K562 (cell line): ENCODE measurements at regions not wholly inside any gene's neighbourhood (a gene's known extent, or its start where the extent isn't known, plus 50 kb on each side); places are given as distances from the start of the nearest gene placed in this dataset.

Experiments
- ATAC-seq: fragments of 200-7000 bp; cut with Tn5 transposase; 3 replicates; pipeline ENCODE4 v1.9.1; 2020; ENCODE audit warnings: moderate library complexity
- BruUV-seq: library from RNA; stranded (reverse); fragments of 400-500 nt; replicated peaks from 2 replicates; lab custom pipeline; 2021; lab: Mats Ljungman, UMichigan
- CTCF ChIA-PET: fragments of 300-600 bp; formaldehyde crosslinking; extraction: SDS; loops from one replicate; lab custom pipeline; 2021; ENCODE audit warnings: low intra/inter-chr PET ratio; lab: Yijun Ruan, JAX
- POLR2A ChIA-PET: fragments of 300-600, 350-650 bp; sonication (Branson Sonifier 250); formaldehyde crosslinking; extraction: SDS; loops from one replicate; lab custom pipeline; 2021; ENCODE audit warnings: antibody characterized with exemption, inconsistent platforms; lab: Yijun Ruan, JAX
- DNase-seq, 4 experiments: peaks; one replicate each; pipeline versions ENCODE4 v3.0.0 to v3.0.0-alpha.2; 2011 to 2018; ENCODE audit warnings: low spot score in 3 of 4, mixed read lengths in 3 of 4; ENCODE audit errors: extremely low read depth in 1 of 4
- FAIRE-seq: peaks from 2 replicates; lab custom pipeline; 2011; peaks lifted over from hg19 to GRCh38; lab: Jason Lieb, UNC
- H2AFZ ChIP-seq: 2 replicates; pipeline ENCODE4 v1.6.0; 2011; ENCODE audit warnings: low read depth, low read length, control low read depth, inconsistent platforms
- H3K27ac ChIP-seq: fragments of 200-600 bp; 3 replicates; pipeline ENCODE4 v1.8.0; 2011; ENCODE audit warnings: low read depth, mild to moderate bottlenecking, control low read depth, inconsistent platforms, low read length, moderate library complexity, mixed read lengths; ENCODE audit errors: extremely low read depth
- H3K27me3 ChIP-seq, 2 experiments: fragments of 300-600 bp in 1 of 2; 2 replicates in 1 of 2; 3 replicates in 1 of 2; pipeline versions ENCODE4 v1.6.0 to v1.8.0; 2011; ENCODE audit warnings: inconsistent platforms in 2 of 2, low read length in 2 of 2, mild to moderate bottlenecking in 1 of 2, mixed read lengths in 1 of 2, moderate library complexity in 1 of 2; ENCODE audit not compliant: control insufficient read depth in 2 of 2, insufficient read depth in 2 of 2
- H3K36me3 ChIP-seq: fragments of 300-600 bp; 3 replicates; pipeline ENCODE4 v1.8.0; 2011; ENCODE audit warnings: mild to moderate bottlenecking, low read length, inconsistent platforms; ENCODE audit not compliant: control insufficient read depth, insufficient read depth
- H3K4me1 ChIP-seq, 2 experiments: fragments of 200-600 bp in 1 of 2; replicated peaks in 1 of 2; 2 replicates in 1 of 2; 3 replicates in 1 of 2; pipeline versions ENCODE4 v1.5.1 to v1.8.0; 2011; ENCODE audit warnings: inconsistent platforms in 2 of 2, low read length in 2 of 2, mild to moderate bottlenecking in 1 of 2, mixed read lengths in 1 of 2, moderate library complexity in 1 of 2; ENCODE audit not compliant: control insufficient read depth in 2 of 2, insufficient read depth in 2 of 2
- H3K4me2 ChIP-seq: 2 replicates; pipeline ENCODE4 v1.6.1; 2011; ENCODE audit warnings: low read length, control low read depth, inconsistent platforms, mixed read lengths; ENCODE audit not compliant: insufficient read depth
- H3K4me3 ChIP-seq: fragments of 200-600 bp; sonication (generic), shearing (Covaris generic); 2 replicates; pipeline ENCODE4 v1.5.1; 2016; ENCODE audit warnings: control low read depth, inconsistent platforms
- H3K79me2 ChIP-seq: fragments of 200-600 bp; 3 replicates; pipeline ENCODE4 v1.8.0; 2011; ENCODE audit warnings: low read length, inconsistent platforms; ENCODE audit not compliant: control insufficient read depth, insufficient read depth
- H3K9ac ChIP-seq, 2 experiments: 2 replicates each; pipeline versions ENCODE4 v1.6.0 to v1.6.1; 2011; ENCODE audit warnings: low read depth in 2 of 2, low read length in 2 of 2, control low read depth in 1 of 2, inconsistent platforms in 1 of 2, mild to moderate bottlenecking in 1 of 2, mixed read lengths in 1 of 2; ENCODE audit not compliant: insufficient read depth in 1 of 2
- H3K9me1 ChIP-seq: one replicate; pipeline ENCODE4 v1.6.0; 2011; ENCODE audit warnings: inconsistent platforms, mild to moderate bottlenecking, low read length, moderate library complexity; ENCODE audit not compliant: control insufficient read depth, insufficient read depth
- H3K9me3 ChIP-seq: replicated peaks from 2 replicates; pipeline ENCODE4 v1.5.1; 2011; ENCODE audit warnings: low read depth, low read length, inconsistent platforms; ENCODE audit not compliant: control insufficient read depth, insufficient read depth
- H4K20me1 ChIP-seq: replicated peaks from 2 replicates; pipeline ENCODE4 v1.6.1; 2011; ENCODE audit warnings: low read length, inconsistent platforms, mixed read lengths; ENCODE audit not compliant: control insufficient read depth, insufficient read depth
- ASH1L ChIP-seq: fragments of 450-650 bp; IDR thresholded peaks from 2 replicates; pipeline ENCODE4 v1.6.1; 2018; ENCODE audit warnings: borderline replicate concordance, mild to moderate bottlenecking, low read depth; ENCODE audit not compliant: partially characterized antibody
- HMBOX1 ChIP-seq: sonication (generic); IDR thresholded peaks from 2 replicates; pipeline ENCODE4 v1.6.1; 2016
- TEAD4 ChIP-seq, 2 experiments: sonication (generic) in 1 of 2; formaldehyde crosslinking in 1 of 2; IDR thresholded peaks; 2 replicates each; pipeline versions ENCODE4 v1.6.1 to v1.8.0; 2012 to 2022; ENCODE audit warnings: borderline replicate concordance in 1 of 2, inconsistent platforms in 1 of 2, low read length in 1 of 2, mild to moderate bottlenecking in 1 of 2, missing genetic modification reagents in 1 of 2
- ZBTB34 ChIP-seq: fragments of 250-450 bp; sonication (Bioruptor Pico); IDR thresholded peaks from 2 replicates; pipeline ENCODE4 v1.8.0; 2021; ENCODE audit warnings: mild to moderate bottlenecking, moderate library complexity
- ZNF764 ChIP-seq: fragments of 250-450 bp; sonication (Bioruptor Pico); IDR thresholded peaks from 2 replicates; pipeline ENCODE4 v1.4.0; 2020; ENCODE audit warnings: low read depth, mild to moderate bottlenecking, moderate library complexity
- WGBS: fragments of 100-300 bp; shearing (Covaris generic); methylation state at CpG from one replicate; pipeline ENCODE4 v1.1.6; 2016; ENCODE audit warnings: low coverage, mixed read lengths; ENCODE audit not compliant: insufficient coverage; ENCODE audit errors: missing lambda C conversion rate; 5-methylcytosine and 5-hydroxymethylcytosine counted together
- in situ Hi-C: fragments of 300-500 bp; cut with MboI; formaldehyde crosslinking; loops from 4 replicates; pipeline ENCODE4 v1.15.0; 2018; ENCODE audit warnings: inconsistent platforms, mixed read lengths
- intact Hi-C: fragments of 100-400 bp; cut with micrococcal nuclease; formaldehyde crosslinking; loops from 2 replicates; pipeline ENCODE4 v1.14.2; 2022

GRCh38 chr7:156585025-156585648 lies 55.4 kb upstream of the RNF32 start:
- intact Hi-C loops, result no loop called here
- WGBS, result 1% methylated on average over 6 of the region's 6 CpGs
- ATAC-seq, result no peak

More at GRCh38 chr7:156585025-156585648, 55.4 kb upstream of the RNF32 start:
- Histone ChIP-seq H3K4me2 (no peak overlapping the region), H3K9me1 (no peaks in the 10 kb centered on the region), H3K36me3 (no peaks in the 10 kb centered on the region), H3K79me2 (no peaks in the 10 kb centered on the region), H3K27ac (no peak overlapping the region), H3K9me3 (no peaks in the 10 kb centered on the region), H4K20me1 (no peaks in the 10 kb centered on the region), H3K4me3 (no peak overlapping the region), H3K9ac (no peak overlapping the region), H3K27me3 (peaks cover 11 to 12% of the 10 kb centered on the region in 2 experiments; a peak in 4 of 5 replicates), H3K4me1 (no peaks in the 10 kb centered on the region), H2AFZ (no peak overlapping the region)
- no peak for FAIRE-seq
- BruUV-seq, result no TSS peak
- POLR2A ChIA-PET, result interaction anchor here (0.6 kb wide), 1 partner anchor 1017 kb away, joined by 4 read pairs; no protein-coding TSS in a partner anchor
- CTCF ChIA-PET, result no interaction called here
- TF ChIP-seq ZNF764 (CRISPR knock-in tag) (no peak), HMBOX1 (no peak), TEAD4 (IDR thresholded peaks at IDR 0.05; ENCODE audit: low read length) (no peak), TEAD4 (CRISPR knock-in tag; IDR thresholded peaks at IDR 0.05; ENCODE audit: borderline replicate concordance) (no peak), ASH1L (no peak), ZBTB34 (CRISPR knock-in tag) (no peak)
- no peak for DNase-seq
- in situ Hi-C loops, result no loop called here
